ENCODE measurements at regions not wholly inside any gene's neighbourhood (a gene's known extent, or its start where the extent isn't known, plus 50 kb on each side); places are given as distances from the start of the nearest gene placed in this dataset.

DNA sequence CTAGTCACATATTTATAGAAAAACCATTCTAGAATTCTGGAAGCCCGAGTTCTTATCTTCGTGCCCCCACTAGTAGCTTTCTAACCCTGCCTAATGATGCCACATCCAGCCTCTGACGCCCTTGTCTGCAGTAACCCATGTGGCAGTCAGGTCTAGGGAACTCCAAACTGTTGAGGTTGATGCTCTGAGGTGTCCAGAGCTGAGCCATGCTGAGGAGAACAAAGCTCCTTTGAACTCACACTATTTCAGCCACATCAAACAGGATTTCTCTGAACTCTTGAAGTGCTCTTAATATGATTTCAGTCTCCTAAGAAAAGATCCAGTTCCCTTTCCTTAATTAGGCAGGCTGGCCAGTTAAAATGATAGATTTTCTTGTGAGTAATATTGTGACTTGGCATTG lies 150.5 kb upstream of the ST8SIA2 start:
- Histone ChIP-seq H3K4me3 (no peak overlapping the region), H3K27me3 (no peaks in the 10 kb centered on the region), H3K27ac (no peak overlapping the region), H3K4me1 (no peaks in the 10 kb centered on the region), H3K36me3 (no peaks in the 10 kb centered on the region), H3K9me3 (peaks cover 0 to 4% of the 10 kb centered on the region in 2 donors)
- TF ChIP-seq, protein P1, sequence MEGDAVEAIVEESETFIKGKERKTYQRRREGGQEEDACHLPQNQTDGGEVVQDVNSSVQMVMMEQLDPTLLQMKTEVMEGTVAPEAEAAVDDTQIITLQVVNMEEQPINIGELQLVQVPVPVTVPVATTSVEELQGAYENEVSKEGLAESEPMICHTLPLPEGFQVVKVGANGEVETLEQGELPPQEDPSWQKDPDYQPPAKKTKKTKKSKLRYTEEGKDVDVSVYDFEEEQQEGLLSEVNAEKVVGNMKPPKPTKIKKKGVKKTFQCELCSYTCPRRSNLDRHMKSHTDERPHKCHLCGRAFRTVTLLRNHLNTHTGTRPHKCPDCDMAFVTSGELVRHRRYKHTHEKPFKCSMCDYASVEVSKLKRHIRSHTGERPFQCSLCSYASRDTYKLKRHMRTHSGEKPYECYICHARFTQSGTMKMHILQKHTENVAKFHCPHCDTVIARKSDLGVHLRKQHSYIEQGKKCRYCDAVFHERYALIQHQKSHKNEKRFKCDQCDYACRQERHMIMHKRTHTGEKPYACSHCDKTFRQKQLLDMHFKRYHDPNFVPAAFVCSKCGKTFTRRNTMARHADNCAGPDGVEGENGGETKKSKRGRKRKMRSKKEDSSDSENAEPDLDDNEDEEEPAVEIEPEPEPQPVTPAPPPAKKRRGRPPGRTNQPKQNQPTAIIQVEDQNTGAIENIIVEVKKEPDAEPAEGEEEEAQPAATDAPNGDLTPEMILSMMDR (IDR thresholded peaks at IDR 0.05) = no peak
- DNase-seq (ENCODE audit: low spot score in 2 of 2) = no peak
- intact Hi-C loops (cut with DNase I) = no loop called here

DNA sequence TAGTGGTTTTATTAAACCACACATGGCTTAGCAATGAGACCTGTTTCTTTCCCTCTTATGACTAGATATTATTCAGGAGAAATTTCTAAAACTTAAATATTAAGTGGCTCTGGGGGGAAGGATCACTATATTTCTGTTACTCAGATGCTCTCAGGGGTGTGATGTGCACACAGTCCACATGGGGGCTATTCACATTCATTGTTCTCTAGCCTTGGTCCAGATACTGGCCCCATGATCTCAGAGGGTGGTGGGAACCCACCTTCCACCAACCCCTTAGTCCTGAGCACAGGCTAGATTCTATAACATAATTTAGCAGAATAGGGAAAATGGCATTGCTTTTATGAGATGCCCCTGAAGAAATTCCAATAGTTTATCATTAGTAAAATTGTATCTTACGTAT lies 149.0 kb upstream of the ST8SIA2 start:
- H3K4me1 ChIP-seq = no peaks in the 10 kb centered on the region
- no peak overlapping the region for H3K27ac ChIP-seq
- no peak for DNase-seq (ENCODE audit: low spot score in 2 of 2)
- H3K4me3 ChIP-seq = no peak overlapping the region
- H3K36me3 ChIP-seq = no peaks in the 10 kb centered on the region
- H3K27me3 ChIP-seq = no peaks in the 10 kb centered on the region
- intact Hi-C loops (cut with DNase I) = no loop called here
- TF ChIP-seq, protein P1 (IDR thresholded peaks at IDR 0.05) = no peak
- no peaks in the 10 kb centered on the region for H3K9me3 ChIP-seq

DNA sequence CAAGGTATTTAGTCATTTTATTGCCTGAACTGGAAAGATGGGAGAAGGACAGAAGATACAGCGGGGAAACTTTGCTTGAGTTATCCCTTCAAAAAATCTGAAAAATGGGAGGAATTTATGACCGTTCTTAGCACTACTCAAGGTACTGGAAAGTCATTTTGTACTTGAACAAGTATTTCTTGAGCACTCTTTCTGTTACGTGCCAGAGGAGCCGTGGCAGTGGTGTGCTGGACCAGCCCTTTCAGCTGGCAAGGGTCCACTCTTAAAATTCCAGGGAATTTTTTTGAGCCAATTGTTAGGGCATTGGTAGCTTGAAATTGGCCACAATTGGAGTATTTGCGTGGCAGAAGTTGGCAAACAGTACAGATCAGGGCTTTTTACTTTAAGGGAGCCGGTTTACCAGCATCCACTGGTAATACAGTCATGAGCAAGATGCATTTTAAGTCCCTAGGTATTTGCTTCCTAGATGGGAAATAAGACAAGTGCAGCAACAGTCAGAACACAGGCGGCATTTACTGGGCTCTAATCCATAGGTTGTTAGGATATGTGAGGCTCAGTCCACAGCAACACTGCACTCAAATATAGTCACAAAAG lies 145.9 kb upstream of the ST8SIA2 start:
- DNase-seq (ENCODE audit: low spot score in 2 of 2) = no peak
- TF ChIP-seq, protein P1 (IDR thresholded peaks at IDR 0.05) = no peak
- no peaks in the 10 kb centered on the region for H3K36me3 ChIP-seq
- H3K27me3 ChIP-seq = no peaks in the 10 kb centered on the region
- H3K4me3 ChIP-seq = no peak overlapping the region
- no peaks in the 10 kb centered on the region for H3K4me1 ChIP-seq
- H3K27ac ChIP-seq = no peak overlapping the region
- H3K9me3 ChIP-seq = no peaks in the 10 kb centered on the region
- intact Hi-C loops (cut with DNase I) = no loop called here

DNA sequence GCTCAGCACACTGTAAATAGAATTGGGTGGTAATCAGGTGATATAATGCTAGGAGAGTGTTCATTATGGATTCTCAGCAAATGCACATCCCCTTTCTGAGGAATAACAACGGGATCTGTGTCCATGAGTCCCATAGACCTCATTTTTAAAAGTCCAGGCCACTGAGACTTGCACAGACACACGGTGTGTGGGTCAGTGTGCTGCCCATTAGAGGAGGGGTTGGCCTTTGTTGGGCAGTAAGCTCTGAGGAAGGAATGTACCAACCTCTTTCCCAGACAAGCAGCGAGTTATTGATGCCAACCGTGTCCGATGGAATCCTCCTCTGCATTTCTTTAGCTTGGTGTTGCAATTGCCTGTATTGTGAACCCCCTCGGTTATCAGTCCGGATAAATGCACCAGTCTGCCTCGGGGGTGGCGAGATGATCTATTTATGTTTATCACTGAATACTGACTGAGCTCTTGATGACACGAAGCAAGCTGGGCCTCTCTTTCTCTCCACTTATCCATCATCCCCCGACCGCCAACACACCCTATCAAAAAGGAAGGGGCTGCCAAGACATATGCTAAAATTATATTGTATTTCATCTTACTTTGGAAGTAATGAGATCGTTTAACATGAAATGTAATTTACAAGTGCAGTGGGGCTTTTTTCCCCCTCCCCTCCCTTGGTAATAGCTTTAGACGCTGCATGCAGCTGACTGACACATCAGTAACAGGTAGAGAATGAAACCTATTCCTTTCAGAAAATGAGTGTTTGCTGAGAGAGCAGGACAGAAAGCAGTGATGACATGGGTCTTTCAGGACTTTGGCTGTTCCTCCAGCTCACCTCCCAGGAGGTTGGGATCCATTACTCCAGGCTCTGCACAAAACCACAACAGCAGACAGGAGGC lies 126.6 kb upstream of the ST8SIA2 start:
- TF ChIP-seq, protein P1 (IDR thresholded peaks at IDR 0.05) = no peak
- Histone ChIP-seq H3K27me3 (no peaks in the 10 kb centered on the region), H3K27ac (no peak overlapping the region), H3K4me1 (no peaks in the 10 kb centered on the region), H3K4me3 (no peak overlapping the region), H3K9me3 (no peaks in the 10 kb centered on the region), H3K36me3 (no peaks in the 10 kb centered on the region)
- intact Hi-C loops (cut with DNase I) = no loop called here
- no peak for DNase-seq (ENCODE audit: low spot score in 2 of 2)

DNA sequence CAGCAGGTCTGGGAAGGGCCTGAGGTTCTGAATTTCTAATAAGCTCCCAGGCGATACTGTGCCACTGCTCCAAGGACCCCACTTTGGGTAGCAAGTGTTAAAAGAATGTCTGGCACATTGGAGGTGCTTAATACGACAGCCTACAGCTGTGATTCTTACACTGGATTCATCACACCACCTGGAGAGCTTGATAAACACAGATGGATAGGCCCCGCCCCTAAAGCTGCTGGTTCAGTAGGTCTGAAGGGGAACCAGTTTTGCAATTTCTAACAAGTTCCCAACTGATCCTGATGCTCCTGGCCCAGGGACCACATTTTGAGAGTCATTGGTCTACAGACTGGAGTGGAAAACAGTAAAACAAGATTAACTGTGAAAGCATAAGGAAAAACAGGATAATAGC lies 124.8 kb upstream of the ST8SIA2 start:
- H3K4me3 ChIP-seq = no peak overlapping the region
- H3K27ac ChIP-seq = no peak overlapping the region
- H3K27me3 ChIP-seq = no peaks in the 10 kb centered on the region
- no peaks in the 10 kb centered on the region for H3K4me1 ChIP-seq
- TF ChIP-seq, protein P1 (IDR thresholded peaks at IDR 0.05) = no peak
- intact Hi-C loops (cut with DNase I) = no loop called here
- DNase-seq (ENCODE audit: low spot score in 2 of 2) = no peak
- H3K36me3 ChIP-seq = no peaks in the 10 kb centered on the region
- no peaks in the 10 kb centered on the region for H3K9me3 ChIP-seq
